ENCODE measurements at regions not wholly inside any gene's neighbourhood (a gene's known extent, or its start where the extent isn't known, plus 50 kb on each side); places are given as distances from the start of the nearest gene placed in this dataset.

GRCh38 chr1:68796888-68797287, 300.0 kb upstream of the DEPDC1 start:
- TF ChIP-seq POLR2A (IDR thresholded peaks at IDR 0.05; ENCODE audit: low read depth, low read length) = no peak
- no peak for TF ChIP-seq POLR2AphosphoS5 (IDR thresholded peaks at IDR 0.05; ENCODE audit: low read depth, low read length)

All from GM12892 (cell line).